ENCODE measurements at regions not wholly inside any gene's neighbourhood (a gene's known extent, or its start where the extent isn't known, plus 50 kb on each side); places are given as distances from the start of the nearest gene placed in this dataset.
"Not testable (repeated sequence)": the region's sequence is repeated elsewhere in the genome, so short reads cannot be mapped to it uniquely, and the experiment has no call there.

GRCh38 chr7:124100190-124100589 is 67.3 kb upstream of the TMEM229A start:
- Mint-ChIP-seq H3K36me3 (no peaks in the 10 kb centered on the region), H3K4me3 (no peak overlapping the region), H3K9me3 (peaks cover 1% of the 10 kb centered on the region), H3K4me1 (no peaks in the 10 kb centered on the region), H3K27me3 (no peaks in the 10 kb centered on the region), H3K27ac (no peak overlapping the region)
- ATAC-seq (ENCODE audit: low read depth) (no peak), DNase-seq (no peak)
- POLR2A ChIA-PET: no interaction called here

- H3K9me3 Mint-ChIP-seq; H3K4me1 Mint-ChIP-seq; POLR2A ChIA-PET; H3K36me3 Mint-ChIP-seq; H3K27me3 Mint-ChIP-seq; H3K4me3 Mint-ChIP-seq; DNase-seq; H3K27ac Mint-ChIP-seq; ATAC-seq (ENCODE audit: low read depth): not testable (repeated sequence)
These were observed 66.7 kb upstream of the TMEM229A start for GRCh38 chr7:124099585-124099984.

DNA sequence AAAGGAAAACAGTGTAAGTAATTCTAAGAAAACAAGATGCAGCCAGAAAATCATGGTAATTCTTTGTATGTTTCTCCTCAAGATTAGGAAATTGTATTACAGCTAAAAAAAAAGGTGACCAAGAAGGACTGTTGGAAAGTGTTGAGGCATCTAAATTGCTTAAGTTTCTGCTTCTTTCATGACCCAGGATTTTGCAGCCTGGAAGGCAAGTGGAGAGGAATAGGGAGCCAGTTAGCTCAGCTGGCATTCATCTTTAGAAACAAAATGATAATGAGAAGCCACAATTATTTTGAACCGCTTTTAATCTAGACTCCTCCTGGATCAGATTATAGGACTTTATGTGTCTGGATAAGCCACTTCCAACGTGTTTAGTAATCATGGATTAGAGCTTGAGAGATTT is 56.8 kb upstream of the TMEM229A start:
- Mint-ChIP-seq H3K27me3 (no peaks in the 10 kb centered on the region), H3K27ac (no peak overlapping the region), H3K9me3 (no peaks in the 10 kb centered on the region), H3K4me3 (no peak overlapping the region), H3K4me1 (no peaks in the 10 kb centered on the region), H3K36me3 (no peaks in the 10 kb centered on the region)
- DNase-seq (no peak), ATAC-seq (ENCODE audit: low read depth) (no peak)
- POLR2A ChIA-PET: no interaction called here

DNA sequence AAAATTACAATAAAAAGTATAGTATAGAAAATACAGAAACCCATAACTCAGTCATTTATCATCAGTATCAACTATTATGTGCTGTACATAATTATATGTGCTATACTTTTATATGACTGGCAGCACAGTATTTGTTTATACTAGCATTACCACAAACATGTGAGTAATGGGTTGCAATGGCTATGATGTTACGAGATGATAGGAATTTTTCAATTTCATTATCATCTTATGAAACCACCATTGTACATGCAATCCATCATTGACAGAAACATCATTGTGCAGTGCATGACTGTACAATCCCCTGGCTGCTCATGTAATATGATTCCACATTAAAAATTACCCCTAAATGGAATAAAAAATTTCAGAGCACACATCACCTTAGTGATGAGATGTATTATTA is 55.7 kb upstream of the TMEM229A start:
- Mint-ChIP-seq H3K9me3 (no peaks in the 10 kb centered on the region), H3K4me1 (no peaks in the 10 kb centered on the region), H3K4me3 (no peak overlapping the region), H3K36me3 (no peaks in the 10 kb centered on the region), H3K27me3 (no peaks in the 10 kb centered on the region), H3K27ac (no peak overlapping the region)
- POLR2A ChIA-PET: no interaction called here
- no peak for DNase-seq
- ATAC-seq (ENCODE audit: low read depth): no peak

DNA sequence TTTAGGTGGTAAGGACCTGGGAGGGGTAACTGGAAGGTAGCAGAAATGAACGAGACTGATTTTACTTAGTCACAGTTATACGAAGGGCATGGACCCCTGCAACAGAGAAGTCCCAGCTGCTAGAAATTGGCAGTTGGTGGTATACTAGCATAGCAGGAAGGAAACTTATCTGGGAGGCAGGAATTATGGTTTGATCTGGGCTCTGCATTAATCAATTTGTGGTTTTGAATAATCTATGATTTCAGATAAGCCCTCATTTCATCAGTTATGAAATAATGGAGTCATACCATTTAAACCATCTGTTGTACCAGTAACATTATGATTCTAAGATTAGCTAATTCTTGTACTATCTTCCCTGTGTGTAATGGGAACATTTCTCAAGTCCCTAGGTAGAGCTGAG is 54.0 kb upstream of the TMEM229A start:
- Mint-ChIP-seq H3K27ac (no peak overlapping the region), H3K9me3 (peaks cover 2% of the 10 kb centered on the region), H3K4me1 (no peaks in the 10 kb centered on the region), H3K27me3 (no peaks in the 10 kb centered on the region), H3K36me3 (no peaks in the 10 kb centered on the region), H3K4me3 (no peak overlapping the region)
- no peak for ATAC-seq (ENCODE audit: low read depth)
- POLR2A ChIA-PET: no interaction called here
- no peak for DNase-seq

GRCh38 chr7:124085179-124085578 is 52.3 kb upstream of the TMEM229A start:
- H3K27me3 Mint-ChIP-seq: no peaks in the 10 kb centered on the region
- no peak overlapping the region for H3K4me3 Mint-ChIP-seq
- H3K9me3 Mint-ChIP-seq: peaks cover 2% of the 10 kb centered on the region
- POLR2A ChIA-PET: no interaction called here
- DNase-seq: no peak
- no peak for ATAC-seq (ENCODE audit: low read depth)
- H3K27ac Mint-ChIP-seq: no peak overlapping the region
- H3K36me3 Mint-ChIP-seq: no peaks in the 10 kb centered on the region
- H3K4me1 Mint-ChIP-seq: no peaks in the 10 kb centered on the region

DNA sequence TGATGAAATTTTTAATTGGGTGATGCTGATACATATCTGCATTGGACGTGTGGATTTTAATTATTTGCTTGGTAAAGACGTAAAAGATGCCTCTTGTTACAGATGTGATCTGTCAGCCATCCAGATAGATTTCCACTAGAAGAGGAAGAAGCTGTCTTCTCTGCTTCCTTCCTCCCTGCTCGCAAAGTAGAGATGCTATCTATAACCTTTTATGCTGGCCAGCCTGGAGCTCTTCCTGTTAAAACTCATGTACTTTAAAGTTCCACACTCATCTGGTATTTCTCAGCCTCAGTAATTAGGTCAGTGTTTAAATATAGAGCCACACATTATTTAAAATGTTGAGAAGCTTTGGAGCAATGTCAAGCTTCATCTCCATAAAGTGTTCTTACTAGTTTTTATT is 51.2 kb upstream of the TMEM229A start:
- Mint-ChIP-seq H3K27ac (no peak overlapping the region), H3K27me3 (no peaks in the 10 kb centered on the region), H3K9me3 (peaks cover 2% of the 10 kb centered on the region), H3K4me1 (no peaks in the 10 kb centered on the region), H3K4me3 (no peak overlapping the region), H3K36me3 (no peaks in the 10 kb centered on the region)
- no peak for DNase-seq
- no peak for ATAC-seq (ENCODE audit: low read depth)
- POLR2A ChIA-PET: no interaction called here
